GM19438 (cell line): ENCODE measurements at regions not wholly inside any gene's neighbourhood (a gene's known extent, or its start where the extent isn't known, plus 50 kb on each side); places are given as distances from the start of the nearest gene placed in this dataset.
A peak's percentile ranks its signal among the peaks of the same experiment; 100 is the strongest.
"Not testable (repeated sequence)": the region's sequence is repeated elsewhere in the genome, so short reads cannot be mapped to it uniquely, and the experiment has no call there.

Source experiments
- ATAC-seq: cut with Tn5 transposase; IDR thresholded peaks from one replicate; pipeline ENCODE4 v1.9.1; 2021; ENCODE audit warnings: low read depth; ENCODE audit not compliant: unreplicated experiment

DNA sequence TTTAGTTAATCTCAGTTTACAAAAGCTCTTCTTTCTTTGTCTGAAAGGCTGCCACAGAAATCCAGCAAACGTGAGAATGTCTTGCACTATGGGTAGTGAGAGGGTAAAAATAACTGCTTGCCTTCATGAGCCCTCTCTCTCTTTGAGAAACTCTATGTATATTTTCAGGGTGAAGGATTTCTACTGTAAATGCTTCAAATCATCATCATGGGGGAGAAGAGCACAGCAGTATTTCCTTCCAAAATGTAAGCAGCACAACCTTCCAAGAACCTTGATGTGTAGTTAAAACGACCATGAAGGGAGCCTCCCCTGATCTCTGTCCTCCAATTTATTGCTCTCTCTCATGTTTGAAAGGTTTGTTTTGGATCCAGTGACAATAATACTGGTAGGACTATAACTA is 141.3 kb upstream of the CENPW start:
- no peak for ATAC-seq

- ATAC-seq: no peak
These were observed 140.4 kb upstream of the CENPW start for GRCh38 chr6:126199466-126199865.

DNA sequence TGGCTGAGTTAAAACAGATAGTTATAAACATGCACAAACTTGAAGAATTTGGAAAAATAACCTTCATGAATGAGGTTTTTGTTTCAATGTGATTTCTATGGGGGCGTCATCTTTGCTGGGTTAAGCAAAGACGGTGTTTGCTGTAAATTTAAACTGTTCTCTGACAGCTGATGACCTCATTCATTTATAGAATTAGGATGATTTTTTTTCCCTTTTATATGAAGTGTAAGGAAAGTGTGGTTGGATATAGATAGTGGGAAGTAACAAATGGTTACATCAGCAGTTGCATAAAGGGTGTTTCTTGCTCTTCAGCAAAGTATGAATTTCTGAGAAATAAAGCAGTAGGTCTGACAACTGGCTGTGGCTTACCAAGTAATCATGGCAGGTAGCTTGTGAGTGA is 137.2 kb upstream of the CENPW start:
- no peak for ATAC-seq

GRCh38 chr6:126204126-126204525 is 135.8 kb upstream of the CENPW start:
- ATAC-seq: no peak

DNA sequence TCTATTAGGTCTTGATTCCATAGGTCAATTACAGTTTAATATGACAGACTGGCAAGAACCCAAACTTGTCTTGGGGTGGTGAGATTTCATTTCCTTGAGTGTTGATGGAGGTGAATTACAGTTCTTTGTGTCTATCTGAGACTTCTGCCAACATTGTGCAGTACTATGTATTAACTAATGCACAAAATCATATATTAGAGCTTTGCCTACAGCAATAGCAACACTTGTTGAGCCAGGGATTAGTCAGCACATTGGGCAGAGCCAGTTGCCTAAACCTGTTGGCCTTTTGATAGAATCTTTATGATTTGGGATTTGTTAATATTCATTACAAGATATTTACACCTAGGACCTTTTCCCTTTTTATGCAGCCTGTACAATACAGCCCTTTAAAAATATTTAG is 135.3 kb upstream of the CENPW start:
- no peak for ATAC-seq

- no peak for ATAC-seq
These were observed 133.2 kb upstream of the CENPW start for GRCh38 chr6:126206504-126207246.

DNA sequence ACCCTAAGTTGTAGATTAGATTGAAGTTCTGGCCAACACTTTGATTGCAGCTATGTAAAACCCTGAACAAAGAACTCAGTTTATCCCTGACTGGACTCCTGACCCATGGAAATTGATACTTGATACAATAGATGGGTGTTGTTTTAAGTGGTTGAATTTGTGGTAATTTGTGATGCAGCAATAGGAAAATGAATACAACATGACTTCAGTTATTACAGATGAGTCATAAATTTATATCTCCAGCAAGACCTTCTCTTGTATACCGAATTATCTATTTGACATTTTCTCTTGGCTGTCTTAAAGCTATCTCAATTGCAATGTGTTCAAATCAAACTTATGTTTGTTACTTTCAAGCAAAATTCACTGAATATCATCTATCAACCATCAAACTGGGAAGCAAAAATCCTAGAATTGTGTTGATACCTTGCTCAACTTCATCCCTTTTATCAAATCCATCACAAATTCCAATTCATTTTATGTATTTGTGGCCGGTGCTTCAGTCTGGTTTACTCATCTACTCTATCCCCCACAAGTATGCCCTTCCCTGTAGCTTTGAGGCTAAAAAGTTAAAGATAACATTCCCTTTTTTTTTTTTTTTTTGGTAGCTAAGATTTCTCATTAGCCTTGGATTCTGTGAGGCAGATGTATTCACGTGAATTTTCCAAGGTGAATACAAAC is 129.4 kb upstream of the CENPW start:
- no peak for ATAC-seq

- ATAC-seq: no peak
These were observed 122.4 kb upstream of the CENPW start for GRCh38 chr6:126217497-126217896.

DNA sequence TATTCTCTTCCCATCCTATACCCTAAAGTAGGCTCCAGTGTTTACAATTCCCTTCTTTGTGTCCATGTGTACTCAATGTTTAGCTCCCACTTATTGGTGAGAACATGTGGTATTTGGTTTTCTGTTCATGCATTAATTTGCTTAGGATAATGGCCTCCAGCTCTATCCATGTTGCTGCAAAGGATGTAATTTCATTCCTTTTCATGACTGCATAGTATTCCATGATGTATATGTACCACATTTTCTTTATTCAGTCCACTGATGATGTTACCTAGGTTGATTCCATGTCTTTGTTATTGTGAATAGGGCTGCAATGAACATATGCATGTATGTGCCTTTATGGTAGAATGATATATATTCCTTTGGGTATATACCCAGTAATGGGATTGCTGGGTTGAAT is 119.0 kb upstream of the CENPW start:
- not testable (repeated sequence) for ATAC-seq

DNA sequence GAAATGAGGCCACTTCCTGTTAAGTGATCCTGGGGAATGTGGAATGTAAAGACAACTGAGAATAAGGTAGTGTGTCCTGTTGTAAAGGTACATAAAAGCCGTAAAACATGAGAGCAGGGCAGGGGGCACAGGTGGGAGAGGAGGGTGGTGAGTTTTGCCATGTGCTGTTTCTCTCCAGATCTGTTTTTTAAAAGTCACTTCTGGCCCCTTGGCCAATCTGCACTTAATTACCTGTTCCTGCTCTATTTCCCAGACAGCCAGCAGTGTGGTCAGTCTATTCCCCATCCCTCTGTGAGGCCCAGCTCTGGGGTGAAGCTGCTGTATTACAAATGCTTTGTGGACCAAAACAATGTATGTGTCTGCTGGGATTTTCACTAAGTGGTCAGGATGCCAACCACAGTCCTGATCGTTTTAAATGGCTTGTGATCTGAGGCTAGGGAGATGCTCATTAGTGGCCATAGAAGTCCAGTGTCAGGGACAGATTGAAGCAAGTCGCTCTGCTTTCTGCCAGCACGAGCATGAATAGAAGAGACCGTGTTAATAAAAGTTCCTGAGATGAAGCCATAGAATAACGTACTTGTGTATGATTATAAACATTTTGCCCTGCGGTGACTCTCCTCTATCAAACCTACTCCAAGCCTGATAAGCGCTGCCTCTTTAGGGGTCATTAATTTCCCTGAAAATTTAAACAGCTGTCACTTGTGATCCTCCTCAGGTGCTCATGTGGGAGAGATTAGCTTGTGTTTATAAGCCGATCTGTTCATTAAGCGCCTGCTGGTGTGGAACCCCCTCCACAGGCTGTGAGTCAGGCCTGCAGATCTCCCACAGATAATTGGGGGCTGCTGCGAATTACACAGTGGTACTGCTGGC is 111.8 kb upstream of the CENPW start:
- ATAC-seq: no peak

DNA sequence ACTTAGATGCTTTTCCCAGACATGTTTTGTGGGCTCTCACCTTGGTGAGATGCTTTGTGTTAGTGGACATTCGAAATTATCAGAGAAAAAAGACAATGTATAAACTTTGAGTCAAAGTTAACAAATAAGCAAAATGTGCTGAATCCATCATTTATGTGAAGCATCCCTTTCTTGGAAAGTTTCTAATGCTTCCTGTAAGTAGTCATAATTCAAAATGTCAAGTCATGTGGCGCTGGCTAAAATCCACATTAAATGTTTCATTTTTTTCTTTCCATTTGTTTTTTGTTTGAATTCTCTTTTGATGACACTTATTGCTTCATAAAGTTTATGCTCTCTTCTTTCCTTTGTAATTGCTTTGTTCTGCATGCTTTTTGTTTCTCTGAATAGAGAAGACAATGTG is 107.2 kb upstream of the CENPW start:
- no peak for ATAC-seq

DNA sequence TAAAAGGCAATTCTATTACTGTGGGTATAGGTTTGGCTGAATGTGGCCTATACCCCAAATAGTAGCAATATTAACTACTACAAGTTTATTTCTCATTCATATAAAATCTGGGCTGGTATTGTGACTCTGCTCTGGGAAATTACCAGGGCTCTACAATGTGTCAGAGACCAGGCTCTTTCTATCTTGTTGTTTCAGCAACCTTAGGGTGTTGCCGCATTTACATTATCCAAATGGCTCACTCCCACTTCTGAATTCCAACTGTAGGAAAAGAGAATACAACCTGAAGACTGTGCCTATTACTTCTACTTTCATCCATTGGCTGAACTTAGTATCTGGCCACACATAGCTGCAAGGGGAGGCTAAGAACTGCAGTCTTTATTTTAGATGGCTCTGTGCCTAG is 106.7 kb upstream of the CENPW start:
- no peak for ATAC-seq

DNA sequence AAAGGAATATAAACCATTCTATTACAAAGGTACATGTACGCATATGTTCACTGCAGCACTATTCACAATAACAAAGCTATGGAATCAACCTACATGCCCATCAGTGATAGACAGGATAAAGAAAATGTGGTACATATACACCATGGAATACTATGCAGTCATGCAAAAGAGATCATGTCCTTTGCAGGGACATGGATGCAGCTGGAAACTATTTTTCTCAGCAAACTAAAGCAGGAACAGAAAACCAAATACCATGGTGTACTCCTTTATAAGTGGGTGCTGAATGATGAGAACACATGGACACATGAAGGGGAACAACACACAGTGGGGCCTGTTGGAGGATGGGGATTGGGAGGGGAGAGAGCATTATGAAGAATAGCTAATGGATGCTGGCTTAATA is 104.6 kb upstream of the CENPW start:
- no peak for ATAC-seq

DNA sequence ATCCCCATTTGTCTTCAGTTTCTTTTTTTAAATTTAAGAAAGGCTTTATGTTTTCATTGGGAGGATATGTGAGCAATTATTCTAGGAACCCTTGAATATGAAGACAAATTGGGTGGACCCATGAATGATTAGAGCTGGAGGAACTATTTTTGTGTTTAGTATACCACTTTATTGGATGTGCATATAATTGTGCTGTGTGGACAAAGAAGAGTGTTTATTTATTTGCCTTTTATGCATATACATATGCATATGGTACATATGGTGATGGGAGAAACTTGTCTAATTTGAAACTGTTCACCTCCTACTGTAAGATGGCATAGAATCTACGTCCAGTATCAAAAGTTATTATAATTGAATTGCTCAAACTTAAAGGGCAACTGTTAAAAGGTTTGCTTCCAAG is 94.8 kb upstream of the CENPW start:
- no peak for ATAC-seq

GRCh38 chr6:126252154-126252553 is 87.8 kb upstream of the CENPW start:
- no peak for ATAC-seq

GRCh38 chr6:126253431-126253830 is 86.5 kb upstream of the CENPW start:
- ATAC-seq: no peak

DNA sequence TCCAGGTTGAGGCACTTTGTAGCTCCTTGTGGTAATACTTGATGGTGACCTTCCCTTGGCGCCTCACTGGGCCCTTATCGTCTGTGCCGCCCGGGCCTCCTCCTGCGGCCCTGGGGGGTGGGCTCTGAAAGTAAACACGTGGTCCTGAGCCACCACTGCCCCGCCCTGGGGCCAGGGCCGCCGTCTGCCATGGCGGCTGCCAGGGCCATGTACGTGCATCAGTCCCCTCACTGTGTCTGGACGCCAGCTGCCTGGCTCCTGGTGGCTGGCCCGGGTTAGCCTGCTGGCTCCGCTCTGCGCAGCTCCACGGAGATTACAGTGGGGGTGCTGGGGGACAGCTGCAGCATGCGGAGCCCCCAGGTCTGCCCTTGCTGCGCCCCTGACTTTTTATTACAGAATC is 81.8 kb upstream of the CENPW start:
- ATAC-seq: no peak

- no peak for ATAC-seq
These were observed 78.0 kb upstream of the CENPW start for GRCh38 chr6:126261792-126262421.

- ATAC-seq: no peak
These were observed 75.7 kb upstream of the CENPW start for GRCh38 chr6:126264265-126264664.

- no peak for ATAC-seq
These were observed 73.3 kb upstream of the CENPW start for GRCh38 chr6:126266664-126267063.

- ATAC-seq: peak; percentile 33
These were observed 72.3 kb upstream of the CENPW start for GRCh38 chr6:126267626-126268025.
